DOHH2 (cell line): ENCODE measurements at regions not wholly inside any gene's neighbourhood (a gene's known extent, or its start where the extent isn't known, plus 50 kb on each side); places are given as distances from the start of the nearest gene placed in this dataset.

ENCODE experiments used
- H3F3A ChIP-seq: fragments of 200-600 bp; sonication (generic), shearing (Covaris generic); 2 replicates; pipeline ENCODE4 v1.6.0; 2016; ENCODE audit warnings: antibody characterized with exemption, mild to moderate bottlenecking; ENCODE audit not compliant: control insufficient read depth, insufficient read depth
- H3K27ac ChIP-seq: fragments of 200-600 bp; sonication (generic); 2 replicates; pipeline ENCODE4 v1.5.1; 2014; ENCODE audit warnings: low read depth, mild to moderate bottlenecking, low read length, moderate library complexity
- H3K27me3 ChIP-seq: fragments of 200-600 bp; sonication (generic); 2 replicates; pipeline ENCODE4 v1.6.1; 2014; ENCODE audit warnings: mild to moderate bottlenecking, low read length, mixed read lengths; ENCODE audit not compliant: control insufficient read depth
- H3K36me3 ChIP-seq: fragments of 200-600 bp; sonication (generic); 2 replicates; pipeline ENCODE4 v1.6.1; 2014; ENCODE audit warnings: mild to moderate bottlenecking, low read length, moderate library complexity, mixed read lengths; ENCODE audit not compliant: control insufficient read depth
- H3K4me1 ChIP-seq: fragments of 200-600 bp; sonication (generic); 2 replicates; pipeline ENCODE4 v1.6.1; 2014; ENCODE audit warnings: mild to moderate bottlenecking, low read length, mixed read lengths; ENCODE audit not compliant: control insufficient read depth
- H3K4me2 ChIP-seq: fragments of 200-600 bp; sonication (generic); 2 replicates; pipeline ENCODE4 v1.6.0; 2014; ENCODE audit warnings: mild to moderate bottlenecking, low read length, moderate library complexity
- H3K4me3 ChIP-seq: fragments of 200-600 bp; sonication (generic); 2 replicates; pipeline ENCODE4 v1.5.1; 2014; ENCODE audit warnings: mild to moderate bottlenecking, low read length, mixed read lengths
- H3K79me2 ChIP-seq: fragments of 200-600 bp; sonication (generic); 2 replicates; pipeline ENCODE4 v1.6.1; 2014; ENCODE audit warnings: mild to moderate bottlenecking, low read length, mixed read lengths; ENCODE audit not compliant: control insufficient read depth
- H3K9me2 ChIP-seq: fragments of 200-600 bp; sonication (generic); replicated peaks from 2 replicates; pipeline ENCODE4 v1.6.1; 2014; ENCODE audit warnings: mild to moderate bottlenecking, low read length, mixed read lengths; ENCODE audit not compliant: control insufficient read depth
- H3K9me3 ChIP-seq: fragments of 200-600 bp; sonication (generic); 2 replicates; pipeline ENCODE4 v1.6.1; 2014; ENCODE audit warnings: antibody characterized with exemption, low read length, mixed read lengths; ENCODE audit not compliant: control insufficient read depth, insufficient read depth
- H4K20me1 ChIP-seq: fragments of 200-600 bp; sonication (generic); 2 replicates; pipeline ENCODE4 v1.6.0; 2014; ENCODE audit warnings: low read depth, mild to moderate bottlenecking, antibody characterized with exemption, low read length, moderate library complexity; ENCODE audit not compliant: control insufficient read depth, insufficient read depth
- CTCF ChIP-seq: fragments of 200-600 bp; sonication (generic); IDR thresholded peaks from one replicate; pipeline ENCODE4 v1.5.1; 2014; ENCODE audit warnings: antibody characterized with exemption, mild to moderate bottlenecking, low read depth, low read length; ENCODE audit not compliant: poor library complexity, severe bottlenecking
- EZH2phosphoT487 ChIP-seq: fragments of 200-600 bp; sonication (generic); IDR thresholded peaks from 2 replicates; pipeline ENCODE4 v1.6.1; 2017; ENCODE audit warnings: borderline replicate concordance, mild to moderate bottlenecking, antibody characterized with exemption, low read length, moderate library complexity, mixed read lengths

DNA sequence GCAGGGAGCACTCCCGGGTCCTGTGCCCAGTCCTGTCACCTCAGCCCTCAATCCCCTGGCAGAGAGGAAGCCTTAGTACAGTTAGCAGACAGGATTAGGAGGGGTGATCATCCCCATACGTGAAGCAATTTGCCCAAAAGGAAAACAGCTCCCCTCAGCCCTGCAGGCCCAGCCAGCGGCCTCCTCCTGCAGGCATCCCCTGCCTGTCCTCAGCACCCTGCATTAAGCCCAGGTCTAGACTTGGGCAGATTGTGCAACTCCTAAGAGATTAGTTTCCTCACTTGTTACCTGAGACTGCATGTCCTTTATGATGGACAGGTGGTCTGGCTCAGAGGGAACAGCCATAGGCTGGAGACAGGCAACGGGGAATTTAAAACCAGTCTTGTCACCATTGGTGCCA is 95.5 kb upstream of the TMEM45B start:
- no peaks in the 10 kb centered on the region for H3K36me3 ChIP-seq
- H3K4me3 ChIP-seq, result no peak overlapping the region
- no peaks in the 10 kb centered on the region for H3F3A ChIP-seq
- no peaks in the 10 kb centered on the region for H3K9me2 ChIP-seq
- no peaks in the 10 kb centered on the region for H3K27me3 ChIP-seq
- H3K9me3 ChIP-seq, result no peaks in the 10 kb centered on the region
- H4K20me1 ChIP-seq, result no peaks in the 10 kb centered on the region
- H3K79me2 ChIP-seq, result no peaks in the 10 kb centered on the region
- no peak overlapping the region for H3K27ac ChIP-seq
- H3K4me2 ChIP-seq, result no peak overlapping the region
- no peak for TF ChIP-seq EZH2phosphoT487
- TF ChIP-seq CTCF, result no peak
- no peaks in the 10 kb centered on the region for H3K4me1 ChIP-seq

GRCh38 chr11:129720994-129721393 is 94.7 kb upstream of the TMEM45B start:
- no peaks in the 10 kb centered on the region for H3K4me1 ChIP-seq
- no peaks in the 10 kb centered on the region for H3K79me2 ChIP-seq
- no peaks in the 10 kb centered on the region for H3F3A ChIP-seq
- H3K4me2 ChIP-seq, result no peak overlapping the region
- no peaks in the 10 kb centered on the region for H3K9me2 ChIP-seq
- no peak for TF ChIP-seq EZH2phosphoT487
- no peak for TF ChIP-seq CTCF
- H3K36me3 ChIP-seq, result no peaks in the 10 kb centered on the region
- H3K9me3 ChIP-seq, result no peaks in the 10 kb centered on the region
- no peaks in the 10 kb centered on the region for H4K20me1 ChIP-seq
- H3K4me3 ChIP-seq, result no peak overlapping the region
- no peak overlapping the region for H3K27ac ChIP-seq
- H3K27me3 ChIP-seq, result 0 out of 2 replicates have a peak, but pooled peaks cover 3% of the 10 kb centered on the region

GRCh38 chr11:129721685-129722084 is 94.0 kb upstream of the TMEM45B start:
- H3K4me3 ChIP-seq, result no peak overlapping the region
- H3F3A ChIP-seq, result no peaks in the 10 kb centered on the region
- TF ChIP-seq CTCF (no peak), EZH2phosphoT487 (no peak)
- no peaks in the 10 kb centered on the region for H3K9me3 ChIP-seq
- H3K27me3 ChIP-seq, result 0 out of 2 replicates have a peak, but pooled peaks cover 3% of the 10 kb centered on the region
- no peaks in the 10 kb centered on the region for H3K79me2 ChIP-seq
- H3K9me2 ChIP-seq, result no peaks in the 10 kb centered on the region
- H3K36me3 ChIP-seq, result no peaks in the 10 kb centered on the region
- no peaks in the 10 kb centered on the region for H3K4me1 ChIP-seq
- no peak overlapping the region for H3K4me2 ChIP-seq
- H3K27ac ChIP-seq, result no peak overlapping the region
- H4K20me1 ChIP-seq, result no peaks in the 10 kb centered on the region

- Histone ChIP-seq H3K9me2 (no peaks in the 10 kb centered on the region), H3K4me3 (no peak overlapping the region), H3K79me2 (no peaks in the 10 kb centered on the region), H4K20me1 (no peaks in the 10 kb centered on the region), H3K9me3 (no peaks in the 10 kb centered on the region), H3F3A (no peaks in the 10 kb centered on the region), H3K4me1 (no peaks in the 10 kb centered on the region), H3K36me3 (no peaks in the 10 kb centered on the region), H3K27ac (no peak overlapping the region), H3K27me3 (0 out of 2 replicates have a peak, but pooled peaks cover 3% of the 10 kb centered on the region), H3K4me2 (no peak overlapping the region)
- TF ChIP-seq CTCF, result no peak
- no peak for TF ChIP-seq EZH2phosphoT487
Measured at GRCh38 chr11:129722529-129722928, 93.1 kb upstream of the TMEM45B start.
